ENCODE measurements at regions not wholly inside any gene's neighbourhood (a gene's known extent, or its start where the extent isn't known, plus 50 kb on each side); places are given as distances from the start of the nearest gene placed in this dataset.
"Not testable (repeated sequence)": the region's sequence is repeated elsewhere in the genome, so short reads cannot be mapped to it uniquely, and the experiment has no call there.

DNA sequence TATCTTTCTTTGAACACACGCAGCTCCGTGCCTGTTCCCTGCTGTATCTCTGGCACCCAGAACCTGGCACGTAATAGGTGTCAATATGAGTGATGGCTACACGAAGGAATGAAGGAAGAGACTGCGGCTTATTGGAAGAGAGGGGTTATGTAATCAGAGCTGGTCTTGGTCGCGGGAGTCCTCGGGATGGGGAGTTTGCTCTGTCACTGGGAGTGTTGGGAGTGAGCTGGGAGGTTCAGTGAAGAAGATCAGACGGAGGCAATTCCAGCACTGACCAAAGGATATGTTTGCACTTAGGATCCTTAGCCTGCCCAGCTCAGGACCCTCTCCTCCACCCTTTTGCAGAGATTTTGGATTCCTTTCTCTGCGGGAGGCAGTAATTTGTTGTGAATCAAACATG is 709.1 kb downstream of the PTPRU start:
- no peak for DNase-seq

DNA sequence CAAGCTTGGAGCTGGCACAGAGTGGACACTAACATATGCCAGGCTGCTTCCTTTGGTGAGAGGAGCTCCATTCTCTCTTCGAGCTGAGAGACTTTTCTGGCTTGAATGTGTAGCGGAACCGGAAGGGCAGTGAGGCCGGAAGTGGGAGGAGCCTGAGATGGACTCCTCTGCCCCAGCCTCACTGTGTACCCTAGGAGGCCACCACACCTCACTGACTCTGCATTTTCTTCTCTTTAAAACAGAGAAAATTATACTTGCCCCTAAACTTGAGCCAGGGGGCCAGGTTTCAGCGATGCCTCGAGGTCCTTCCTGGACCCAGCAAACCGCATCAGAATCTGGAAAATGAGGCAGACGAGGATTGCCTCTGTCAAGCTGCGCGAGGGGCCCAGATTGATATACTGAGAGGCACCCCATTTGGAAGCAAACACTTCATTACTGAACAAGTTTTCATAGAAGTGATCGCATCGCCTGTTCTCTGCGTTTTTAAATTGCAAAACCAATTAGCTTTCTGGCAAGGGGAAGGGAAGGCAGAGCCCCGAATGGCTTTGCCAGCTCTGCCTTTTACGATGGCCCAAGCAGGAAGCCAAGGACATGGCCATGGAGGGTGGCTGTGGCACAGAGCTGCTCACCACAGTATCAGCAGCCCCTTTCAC is 708.1 kb downstream of the PTPRU start:
- DNase-seq = no peak

DNA sequence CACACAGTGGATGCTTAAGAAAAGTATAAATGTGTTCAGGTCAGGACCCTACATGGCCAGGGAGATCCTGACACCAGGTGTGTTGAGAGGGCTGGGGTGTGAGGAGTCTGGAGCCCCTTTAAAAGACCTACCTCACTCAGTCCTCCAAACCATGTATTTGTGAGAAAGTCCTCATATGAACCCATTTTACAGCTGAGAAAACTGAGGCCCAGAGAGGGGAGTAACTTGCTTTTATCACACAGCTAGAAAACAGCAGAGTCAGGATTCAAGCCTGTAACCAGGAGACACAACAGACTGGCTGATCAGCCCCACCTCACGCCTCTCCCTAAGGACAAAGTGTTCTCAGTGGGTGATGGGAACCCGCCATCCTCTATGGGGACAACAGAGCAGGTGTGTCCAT is 706.7 kb downstream of the PTPRU start:
- no peak for DNase-seq

DNA sequence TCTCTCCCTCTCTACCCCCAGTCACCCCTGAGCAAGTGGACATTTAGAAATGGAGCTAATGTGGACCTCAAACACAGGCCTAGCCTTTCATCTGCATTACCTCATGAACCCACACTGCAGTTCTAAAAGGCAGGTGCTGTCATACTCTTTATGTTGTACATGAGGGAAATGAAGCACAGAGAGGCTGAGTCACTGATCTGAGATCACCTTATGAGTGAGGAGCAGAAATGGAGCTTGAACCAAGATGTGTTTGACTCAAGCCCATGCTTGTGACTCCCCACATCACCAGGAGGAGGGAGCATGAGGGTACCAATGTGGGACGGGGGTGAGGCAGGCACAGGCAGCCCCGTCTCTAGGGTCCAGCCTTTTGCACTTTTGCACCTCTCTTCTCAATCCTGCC is 702.8 kb downstream of the PTPRU start:
- DNase-seq = no peak

DNA sequence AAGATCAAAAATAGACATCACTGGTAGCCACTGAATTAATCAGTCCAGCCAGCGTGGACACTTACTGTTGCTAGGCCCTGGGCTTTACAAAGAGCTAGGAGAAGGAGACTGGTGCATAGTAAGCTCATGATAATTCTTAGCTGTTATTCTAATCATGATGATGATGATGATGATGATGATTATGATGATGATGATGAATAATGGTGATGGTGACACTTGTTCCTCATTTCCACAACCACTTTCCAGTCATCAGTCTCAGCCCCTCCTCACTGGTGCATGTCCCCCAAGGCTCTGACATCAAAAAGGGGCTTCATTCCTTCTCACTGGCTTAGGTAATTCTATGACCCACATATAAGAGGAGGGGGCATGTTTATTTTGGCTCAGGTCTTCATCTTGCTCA is 701.0 kb downstream of the PTPRU start:
- DNase-seq = no peak

DNA sequence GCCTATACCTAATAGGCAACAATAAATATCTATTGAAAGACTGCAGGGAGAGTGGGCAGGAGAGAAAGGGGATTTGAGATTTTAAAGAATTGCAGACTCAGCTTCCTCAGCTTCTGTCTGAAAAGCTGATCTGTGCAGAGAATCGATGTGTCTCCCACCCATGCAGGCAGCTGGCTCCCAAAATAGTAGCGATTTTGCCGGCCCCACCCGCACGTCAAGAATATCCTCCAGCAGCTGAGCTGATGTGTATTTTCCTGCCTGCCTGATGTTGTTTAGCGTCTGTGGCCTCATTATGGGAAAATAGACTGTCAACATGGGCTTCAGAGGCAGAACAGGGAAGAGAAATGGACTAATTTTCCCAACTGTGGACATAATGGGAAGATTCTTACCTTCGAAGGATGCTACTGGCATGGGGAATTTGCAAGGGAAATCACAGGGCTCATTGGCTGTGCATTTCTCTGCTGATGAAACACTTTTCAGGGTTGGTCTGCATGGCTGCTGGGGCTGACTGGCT is 699.8 kb downstream of the PTPRU start:
- DNase-seq = no peak

DNA sequence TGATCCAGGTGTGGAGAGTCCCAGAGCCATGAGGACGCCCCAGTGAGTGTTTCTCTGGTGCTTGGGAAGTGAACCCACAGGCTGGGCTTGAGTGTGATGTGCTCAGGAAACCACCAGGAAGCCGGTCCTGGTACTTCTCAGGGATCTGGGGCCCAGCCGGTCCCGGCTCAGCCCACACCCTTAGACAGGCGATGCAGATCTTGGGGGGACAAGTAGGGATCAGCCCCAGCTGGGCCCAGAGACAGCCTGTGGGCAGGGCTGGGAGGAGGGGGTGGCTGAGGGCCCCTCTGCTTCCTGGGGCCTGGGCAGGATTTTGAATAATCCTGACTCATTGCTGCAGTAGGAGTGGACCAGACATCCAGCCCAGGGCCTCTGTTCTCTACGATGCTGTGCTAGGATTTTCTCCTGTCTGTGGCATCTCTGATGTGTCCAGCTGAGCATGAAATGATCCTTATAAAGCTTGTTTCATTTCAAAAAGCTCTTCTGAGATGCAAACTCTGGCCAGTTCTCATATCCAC is 698.0 kb downstream of the PTPRU start:
- no peak for DNase-seq

DNA sequence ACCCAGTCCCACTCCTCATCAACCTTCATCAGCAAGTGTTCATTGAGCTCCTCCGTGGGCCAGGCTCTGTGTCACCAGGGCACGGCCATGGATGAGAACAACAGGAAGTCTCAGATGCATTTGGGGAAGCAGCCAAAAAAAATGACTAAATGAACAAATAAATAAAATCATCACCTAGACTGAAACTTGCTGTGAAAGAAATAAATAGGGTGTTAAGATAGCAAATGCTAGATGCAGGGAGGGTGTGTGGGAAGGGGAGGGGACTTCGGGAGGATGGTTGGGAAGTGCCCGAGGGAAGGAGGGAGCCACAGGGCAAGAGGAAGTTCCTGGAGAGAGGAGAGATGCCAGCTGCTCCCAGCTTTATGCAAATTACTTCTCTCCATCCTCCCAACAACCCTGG is 696.7 kb downstream of the PTPRU start:
- DNase-seq = peak; percentile 65

DNA sequence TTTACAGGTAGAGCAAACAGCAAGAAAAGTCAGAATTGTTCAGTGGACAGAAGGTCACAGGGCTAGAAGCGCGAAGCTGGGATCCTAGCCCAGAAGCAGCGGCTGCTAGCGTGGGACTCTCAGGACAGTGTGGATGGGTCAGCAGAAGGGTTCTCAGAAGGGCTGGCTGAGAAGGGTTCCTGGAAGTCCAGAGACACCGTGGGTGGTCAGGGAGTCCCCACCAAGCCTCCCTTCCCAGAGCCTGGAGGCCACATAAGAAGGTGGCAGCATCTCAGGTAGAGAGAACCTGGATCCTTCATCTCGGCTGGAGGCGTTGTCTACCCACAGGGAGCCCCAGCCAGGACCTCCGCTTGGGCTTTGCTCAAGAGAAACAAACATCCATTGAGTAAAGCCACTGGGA is 696.3 kb downstream of the PTPRU start:
- no peak for DNase-seq

DNA sequence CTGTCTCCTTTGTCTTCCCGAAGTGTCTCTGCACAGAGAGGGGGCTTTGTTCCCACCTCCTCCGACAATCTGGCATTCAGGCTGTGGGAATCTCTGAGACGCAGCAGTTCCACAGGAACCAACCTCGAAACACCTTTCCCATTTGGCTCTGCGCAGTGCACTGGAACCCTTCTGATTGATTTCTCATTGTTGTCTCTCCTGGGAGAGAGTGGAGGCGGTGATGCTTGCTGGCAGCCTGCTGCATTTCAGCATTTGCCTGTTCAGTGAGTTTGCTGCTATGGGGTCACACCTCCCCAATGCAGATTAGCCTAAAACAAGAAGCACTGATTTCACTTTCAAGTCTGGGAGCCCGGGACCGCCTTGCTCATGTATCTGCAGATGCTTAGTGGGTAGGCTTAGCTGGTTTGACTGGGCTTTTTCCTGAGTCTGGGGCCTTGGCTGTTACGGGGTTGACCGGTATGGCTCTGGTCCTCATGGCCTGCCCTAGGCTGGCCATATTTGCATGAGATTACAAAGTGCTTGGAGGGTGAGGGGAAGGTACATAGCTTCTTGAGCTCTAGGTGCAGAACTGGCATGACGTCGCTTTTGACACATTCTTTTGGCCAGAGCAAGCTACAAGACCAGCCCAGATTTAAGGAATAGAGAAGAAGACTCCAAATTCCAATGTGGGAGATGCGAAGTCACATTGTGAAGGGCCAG is 695.3 kb downstream of the PTPRU start:
- no peak for DNase-seq

DNA sequence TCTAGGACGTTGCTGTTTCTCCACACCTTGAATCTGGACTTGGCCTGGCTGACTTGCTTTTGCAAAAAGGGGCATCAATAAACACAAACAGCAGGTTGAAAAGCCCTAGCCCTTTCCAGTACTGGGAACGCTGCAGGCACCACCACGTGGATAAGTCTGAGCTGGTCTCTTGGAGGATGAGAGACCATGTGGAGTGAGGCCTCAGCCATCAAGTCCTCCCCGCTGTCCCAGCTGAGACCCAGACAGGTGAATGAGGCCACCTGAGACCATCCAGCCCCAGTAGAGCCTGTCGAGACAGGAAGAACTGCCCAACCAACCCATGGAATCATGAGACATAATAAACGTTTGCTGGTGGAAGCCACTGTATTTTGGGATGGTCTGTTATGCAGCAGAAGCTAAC is 688.7 kb downstream of the PTPRU start:
- no peak for DNase-seq

DNA sequence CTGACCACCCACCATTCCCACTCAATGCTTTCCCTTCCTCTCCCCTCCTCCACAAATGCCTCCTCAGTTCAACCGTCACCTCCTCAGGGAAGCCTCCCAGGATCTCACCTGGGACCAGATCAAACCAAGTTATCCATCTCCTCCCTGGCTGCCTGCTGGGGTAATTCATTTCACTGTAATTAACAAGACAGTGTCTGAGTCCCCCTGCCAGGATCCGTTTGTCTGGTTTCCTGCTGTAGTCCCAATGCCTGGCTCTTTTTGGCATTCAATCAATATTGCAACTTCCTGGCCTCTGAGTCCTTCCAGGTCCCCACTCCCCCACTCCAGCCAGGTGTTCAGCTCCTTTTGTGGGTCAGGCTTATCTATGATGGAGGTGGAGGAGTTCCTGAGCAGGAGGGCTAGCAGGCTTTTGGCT is 687.7 kb downstream of the PTPRU start:
- peak; percentile 78 for DNase-seq

DNA sequence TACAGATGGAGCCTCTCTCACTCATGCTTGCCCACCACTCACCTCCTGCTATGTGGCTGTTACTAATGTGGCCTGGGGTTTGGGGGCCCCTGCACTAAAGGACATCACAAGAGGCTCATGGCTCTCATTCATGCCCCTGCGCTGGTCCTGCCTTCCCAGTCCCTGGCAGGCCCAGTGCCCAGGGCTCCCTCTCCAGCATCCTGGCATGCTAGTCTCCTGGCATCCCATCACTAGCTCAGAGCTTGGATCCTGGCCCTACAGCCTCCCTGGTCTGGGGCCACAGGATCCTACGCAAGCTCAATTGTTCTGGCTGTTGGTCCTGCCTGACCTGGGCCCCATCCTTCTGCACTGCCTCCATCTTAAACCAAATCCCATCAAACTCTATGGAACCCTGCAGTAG is 685.4 kb downstream of the PTPRU start:
- no peak for DNase-seq

DNA sequence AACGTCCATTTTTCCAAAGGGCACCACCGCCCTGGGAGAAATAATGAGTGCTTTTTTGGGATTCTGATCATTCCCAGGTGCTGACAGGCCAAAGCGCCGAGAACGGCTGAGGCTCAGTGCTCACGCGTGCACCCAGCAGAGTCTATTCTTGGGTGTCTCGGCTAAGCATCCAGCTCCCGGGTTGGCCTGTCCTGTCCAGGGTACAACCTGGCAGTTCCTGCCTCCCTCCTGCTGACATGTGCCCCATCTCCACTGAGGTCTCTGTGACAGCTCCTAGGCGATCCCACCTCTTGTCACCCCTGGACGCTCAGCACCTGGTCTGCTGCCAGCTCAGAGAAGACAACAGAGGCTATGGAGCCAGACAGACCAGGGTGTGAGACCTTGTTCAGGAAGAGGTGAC is 684.5 kb downstream of the PTPRU start:
- DNase-seq = no peak

DNA sequence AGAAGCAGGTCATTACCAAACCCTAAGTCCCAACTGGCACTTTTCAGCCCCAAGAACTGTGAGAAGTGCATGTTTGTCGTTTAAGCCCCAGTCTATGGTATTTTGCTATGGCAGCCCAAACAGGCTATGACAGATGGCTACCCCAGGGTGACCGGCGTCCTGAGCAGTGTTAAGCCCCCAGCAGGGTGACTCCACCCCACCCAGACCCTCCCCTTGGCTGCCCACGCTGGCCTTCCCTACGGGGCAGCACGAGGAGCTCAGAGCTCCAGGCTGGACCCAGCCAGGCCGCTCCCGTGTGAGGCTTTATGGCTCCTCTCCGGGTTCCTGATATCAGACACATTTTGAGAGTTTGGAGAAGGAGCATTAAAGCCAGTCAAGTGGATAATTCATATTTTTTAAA is 684.0 kb downstream of the PTPRU start:
- no peak for DNase-seq

DNA sequence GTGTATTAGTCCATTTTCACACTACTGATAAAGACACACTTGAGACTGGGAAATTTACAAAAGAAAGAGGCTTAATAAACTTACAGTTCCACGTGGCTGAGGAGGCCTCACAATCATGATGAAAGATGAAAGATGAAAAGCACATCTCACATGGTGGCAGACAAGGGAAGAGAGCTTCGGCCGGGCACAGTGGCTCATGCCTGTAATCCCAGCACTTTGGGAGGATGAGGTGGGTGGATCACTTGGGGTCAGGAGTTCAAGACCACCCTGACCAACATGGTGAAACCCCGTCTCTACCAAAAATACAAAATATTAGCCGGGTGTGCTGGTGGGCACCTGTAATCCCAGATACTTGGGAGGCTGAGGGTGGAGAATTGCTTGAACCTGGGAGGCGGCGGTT is 682.7 kb downstream of the PTPRU start:
- not testable (repeated sequence) for DNase-seq

DNA sequence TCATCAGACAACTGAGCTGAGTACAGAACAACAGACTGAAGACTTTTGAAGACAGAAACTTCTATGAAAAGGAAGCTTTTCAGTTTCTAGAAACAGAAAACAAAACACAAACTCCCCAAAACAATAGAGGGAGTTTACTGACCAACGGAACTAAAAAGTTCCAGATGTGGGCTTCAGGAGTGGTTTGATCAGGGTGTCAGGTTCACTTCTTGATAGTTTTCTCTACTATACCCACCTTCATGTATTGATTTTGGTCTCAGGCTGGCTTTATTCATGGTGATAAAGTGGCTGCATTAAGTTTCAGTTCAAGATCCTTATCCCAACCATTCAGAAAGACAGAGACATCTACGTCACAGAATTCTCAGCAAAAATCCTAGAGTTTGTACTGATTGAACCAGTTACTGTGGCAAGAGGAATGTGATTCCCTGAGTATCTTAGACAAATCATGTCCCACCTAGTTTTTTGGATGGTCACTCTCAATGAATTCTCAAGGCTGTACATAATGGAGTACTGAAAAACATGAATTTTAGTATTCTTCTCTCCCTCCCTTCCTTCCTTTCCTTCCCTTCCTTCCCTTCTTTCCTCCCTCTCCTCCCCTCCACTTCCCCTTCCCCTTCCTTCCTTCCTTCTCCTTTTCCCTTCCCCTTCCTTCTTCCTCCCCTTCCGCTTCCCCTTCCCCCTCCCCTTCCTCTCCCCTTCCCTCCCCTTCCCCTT is 680.5 kb downstream of the PTPRU start:
- no peak for DNase-seq

DNA sequence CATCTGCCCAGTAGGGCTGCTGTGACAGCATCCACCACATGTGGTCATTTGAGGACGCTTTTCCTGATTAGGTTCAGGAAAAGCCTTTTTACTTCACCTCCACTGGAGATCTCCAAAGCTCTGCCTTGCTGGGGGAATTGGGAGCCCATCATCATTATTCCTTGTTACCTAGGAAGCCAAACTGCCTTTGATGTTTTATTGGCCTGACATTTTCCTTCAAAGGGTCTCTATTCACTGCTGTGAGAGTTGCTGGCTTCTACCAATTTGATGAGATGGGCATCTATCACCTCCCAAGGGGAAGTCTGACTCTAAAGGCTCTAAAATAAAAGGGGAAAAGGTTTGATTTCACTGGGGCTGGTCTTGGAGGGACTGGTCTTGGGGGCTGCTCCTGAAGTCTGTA is 678.6 kb downstream of the PTPRU start:
- DNase-seq = no peak

DNA sequence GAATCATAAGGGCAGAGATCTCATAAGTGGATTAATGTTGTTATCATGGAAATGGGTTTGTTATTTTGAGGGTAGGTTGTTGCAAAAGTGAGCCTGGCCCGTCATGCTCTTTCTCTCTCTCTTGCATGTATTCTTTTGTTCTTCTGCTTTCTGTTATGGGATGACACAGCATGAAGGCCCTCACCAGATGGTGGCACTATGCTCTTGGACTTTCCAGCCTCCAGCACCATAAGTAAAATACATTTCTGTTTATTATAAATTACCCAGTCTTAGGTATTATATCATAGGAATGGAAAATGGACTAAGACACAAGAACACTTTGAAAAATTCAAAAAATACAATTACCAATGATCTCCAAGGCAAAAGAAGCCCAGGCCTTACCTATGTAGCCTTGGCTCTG is 676.1 kb downstream of the PTPRU start:
- DNase-seq = no peak

DNA sequence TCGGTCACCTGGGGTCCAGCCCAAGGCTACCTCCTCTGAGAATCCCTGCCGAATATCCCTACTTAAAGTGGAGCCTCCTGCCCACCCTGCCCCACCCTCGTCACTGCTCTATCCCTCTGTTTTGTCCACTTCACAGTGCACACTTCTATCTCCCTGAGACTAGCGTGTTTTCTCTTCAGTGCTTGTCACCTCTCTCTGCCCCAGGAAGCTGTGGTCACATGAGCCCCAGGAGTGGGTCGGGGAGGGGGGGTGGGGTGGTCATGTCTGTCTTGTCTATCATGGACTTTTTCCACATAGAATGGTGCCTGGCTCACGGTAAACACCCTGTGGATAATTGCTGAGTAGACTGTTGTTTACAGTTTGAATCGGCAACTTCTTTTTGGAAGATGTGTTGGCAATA is 673.6 kb downstream of the PTPRU start:
- no peak for DNase-seq

DNA sequence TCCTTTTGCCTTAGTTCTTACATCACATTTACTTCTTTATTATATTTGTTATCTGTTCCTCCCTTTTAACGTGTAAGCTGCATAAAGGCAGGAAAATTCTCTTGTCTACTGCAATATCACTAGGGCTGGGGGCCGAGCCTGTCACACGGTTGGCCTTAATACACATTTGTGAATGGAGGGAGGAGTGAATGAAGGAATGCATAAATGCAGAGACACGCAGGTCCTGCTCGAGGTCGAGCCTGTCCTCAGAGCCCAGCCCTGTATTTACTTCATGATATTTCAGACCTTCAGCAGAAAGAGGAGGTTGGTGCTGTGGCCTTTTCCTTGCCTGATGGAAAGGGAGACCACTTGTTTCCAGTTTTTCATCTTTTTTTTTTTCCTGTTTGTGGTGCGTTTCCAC is 671.3 kb downstream of the PTPRU start:
- no peak for DNase-seq

DNA sequence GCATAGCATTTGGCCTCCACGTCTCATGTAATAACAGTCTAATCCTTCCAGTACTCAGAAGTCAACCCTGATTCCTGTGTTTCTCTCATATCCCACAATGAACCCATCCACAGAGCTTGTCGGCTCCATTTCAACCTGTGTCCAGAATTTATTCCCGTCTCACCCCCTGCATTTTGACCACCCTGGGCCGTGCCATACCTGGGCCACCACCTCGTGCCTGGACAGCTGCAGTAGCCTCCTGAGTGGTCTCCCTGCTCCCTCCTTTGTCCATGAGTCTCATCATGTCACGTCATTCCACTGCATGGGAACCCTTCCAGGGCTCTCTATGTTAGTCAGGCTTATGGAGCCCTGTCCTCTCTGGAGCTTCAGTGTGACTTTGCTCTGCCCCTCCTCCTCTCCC is 670.6 kb downstream of the PTPRU start:
- no peak for DNase-seq

DNA sequence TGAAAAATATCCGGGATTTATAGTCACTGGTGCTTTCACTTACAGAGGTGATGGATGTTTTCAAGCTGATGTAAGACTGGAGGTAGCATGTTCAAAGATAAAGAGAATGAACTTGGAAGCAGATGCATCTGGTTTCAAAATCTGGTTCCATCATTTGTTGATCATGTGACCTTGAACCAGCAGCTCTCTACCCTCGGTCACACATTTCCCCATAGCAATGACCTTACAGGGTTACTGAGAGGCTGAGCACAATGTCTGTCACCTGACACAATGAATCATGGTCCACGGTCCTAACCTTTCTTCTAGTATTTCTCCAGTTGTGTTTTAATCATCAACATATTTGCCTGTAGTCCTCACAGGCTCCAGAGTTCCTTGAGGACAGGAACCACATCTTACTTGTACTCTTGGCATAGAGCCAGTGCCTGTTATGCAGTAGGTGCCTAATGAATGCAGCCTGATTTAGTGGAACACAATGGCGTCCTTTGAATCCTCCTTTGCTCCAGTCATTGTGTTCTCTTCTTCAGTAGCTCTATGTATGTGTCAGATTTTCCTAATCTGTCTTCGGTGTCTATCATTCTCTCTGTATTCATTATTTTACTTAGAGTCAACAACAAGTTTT is 667.3 kb downstream of the PTPRU start:
- no peak for DNase-seq
